Hepatocyte (in vitro differentiated cells): ENCODE measurements at regions not wholly inside any gene's neighbourhood (a gene's known extent, or its start where the extent isn't known, plus 50 kb on each side); places are given as distances from the start of the nearest gene placed in this dataset.

Experiments
- EZH2 ChIP-seq: fragments of 200-600 bp; sonication (generic); IDR thresholded peaks from 2 replicates; pipeline ENCODE4 v1.6.1; 2016; ENCODE audit warnings: antibody characterized with exemption, mild to moderate bottlenecking, borderline replicate concordance
- EZH2phosphoT487 ChIP-seq: fragments of 200-600 bp; sonication (generic); IDR thresholded peaks from one replicate; pipeline ENCODE4 v1.6.1; 2018; ENCODE audit warnings: antibody characterized with exemption, mild to moderate bottlenecking, low read depth, moderate library complexity; ENCODE audit not compliant: unreplicated experiment, severe bottlenecking
- TF ChIP-seq, protein P1 (sequence below): fragments of 200-600 bp; sonication (generic); IDR thresholded peaks from 2 replicates; pipeline ENCODE4 v1.5.1; 2016; ENCODE audit warnings: antibody characterized with exemption, mild to moderate bottlenecking; ENCODE audit not compliant: poor library complexity

DNA sequence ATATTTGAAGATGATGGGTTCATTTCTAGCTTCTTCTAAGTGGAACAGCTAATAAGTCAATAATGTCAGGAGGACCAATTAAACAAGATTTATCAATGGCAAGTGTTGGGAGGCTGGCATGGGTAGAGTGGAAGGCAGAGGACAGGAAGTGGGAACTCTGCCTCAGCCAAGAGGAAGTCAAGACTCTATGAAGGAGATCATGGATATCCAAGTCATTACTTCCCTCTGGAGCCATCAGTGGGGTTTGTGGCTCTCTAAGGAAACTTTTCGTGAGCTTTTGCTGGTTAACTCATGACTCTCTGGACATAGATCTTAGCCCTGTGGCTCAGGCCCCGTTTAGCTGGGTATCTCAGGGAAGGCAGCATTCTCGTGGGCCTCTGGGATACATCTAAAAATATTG, 410.4 kb upstream of the ID2 start:
- TF ChIP-seq, protein P1, sequence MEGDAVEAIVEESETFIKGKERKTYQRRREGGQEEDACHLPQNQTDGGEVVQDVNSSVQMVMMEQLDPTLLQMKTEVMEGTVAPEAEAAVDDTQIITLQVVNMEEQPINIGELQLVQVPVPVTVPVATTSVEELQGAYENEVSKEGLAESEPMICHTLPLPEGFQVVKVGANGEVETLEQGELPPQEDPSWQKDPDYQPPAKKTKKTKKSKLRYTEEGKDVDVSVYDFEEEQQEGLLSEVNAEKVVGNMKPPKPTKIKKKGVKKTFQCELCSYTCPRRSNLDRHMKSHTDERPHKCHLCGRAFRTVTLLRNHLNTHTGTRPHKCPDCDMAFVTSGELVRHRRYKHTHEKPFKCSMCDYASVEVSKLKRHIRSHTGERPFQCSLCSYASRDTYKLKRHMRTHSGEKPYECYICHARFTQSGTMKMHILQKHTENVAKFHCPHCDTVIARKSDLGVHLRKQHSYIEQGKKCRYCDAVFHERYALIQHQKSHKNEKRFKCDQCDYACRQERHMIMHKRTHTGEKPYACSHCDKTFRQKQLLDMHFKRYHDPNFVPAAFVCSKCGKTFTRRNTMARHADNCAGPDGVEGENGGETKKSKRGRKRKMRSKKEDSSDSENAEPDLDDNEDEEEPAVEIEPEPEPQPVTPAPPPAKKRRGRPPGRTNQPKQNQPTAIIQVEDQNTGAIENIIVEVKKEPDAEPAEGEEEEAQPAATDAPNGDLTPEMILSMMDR = no peak
- no peak for TF ChIP-seq EZH2
- TF ChIP-seq EZH2phosphoT487 = no peak
